ENCODE measurements at regions not wholly inside any gene's neighbourhood (a gene's known extent, or its start where the extent isn't known, plus 50 kb on each side); places are given as distances from the start of the nearest gene placed in this dataset.

DNA sequence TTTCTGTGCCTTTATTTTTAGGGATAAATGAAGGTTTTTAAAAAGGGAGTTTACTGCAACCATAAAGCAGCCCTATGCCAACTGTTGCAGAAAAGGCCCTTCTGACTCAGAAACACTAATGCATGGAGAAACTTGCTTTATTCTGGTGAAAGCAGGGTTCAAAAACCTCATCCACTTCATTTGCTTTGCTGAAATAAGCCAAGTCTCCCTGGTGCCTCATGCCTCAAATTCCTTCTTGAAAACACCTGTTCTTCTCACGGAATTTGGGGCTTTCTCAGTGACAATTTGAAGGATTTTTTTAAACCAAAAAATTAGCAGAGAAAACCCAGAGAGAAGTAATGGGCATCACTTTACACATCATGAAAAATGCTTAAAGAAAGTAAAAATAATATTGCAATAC is 349.0 kb downstream of the PCDH7 start:
- ATAC-seq, result peak; percentile 18
- peak overlapping the region; percentile 55 for H3K9ac ChIP-seq (ENCODE audit: low read length)
- peak overlapping the region in 1 of 2 experiments; percentile 19; a peak in 2 of 4 replicates for H3K4me3 ChIP-seq (replicated peaks in 1 of 2; ENCODE audit: low read depth in 1 of 2, low read length in 2 of 2)
- ChIA-PET POLR2A (no interaction called here), RAD21 (ENCODE audit: low non-redundant PET in 1 of 2, low total read pairs in 2 of 2, uncharacterized antibody in 2 of 2, unreplicated experiment in 2 of 2) (no interaction called here), CTCF (no interaction called here)
- H3K27me3 ChIP-seq (ENCODE audit: insufficient read depth, low read length), result no peaks in the 10 kb centered on the region
- peaks cover 78% of the 10 kb centered on the region for H3K79me2 ChIP-seq (ENCODE audit: insufficient read depth, low read length)
- intact Hi-C loops (cut with micrococcal nuclease), result no loop called here
- H2AFZ ChIP-seq (ENCODE audit: low read depth, low read length, poor library complexity, severe bottlenecking), result no peak overlapping the region
- H3K4me1 ChIP-seq (ENCODE audit: control insufficient read depth in 1 of 2, insufficient read depth in 2 of 2, low read length in 2 of 2), result peaks cover 89 to 94% of the 10 kb centered on the region in 2 experiments
- peak overlapping the region; percentile 86 for H3K27ac ChIP-seq (ENCODE audit: low read depth, low read length)
- H3K9me3 ChIP-seq (ENCODE audit: control insufficient read depth in 1 of 2, insufficient read depth in 1 of 2, low read depth in 1 of 2, low read length in 2 of 2), result no peaks in the 10 kb centered on the region
- no peak for DNase-seq (ENCODE audit: low read depth, low spot score)
- H3K4me2 ChIP-seq (ENCODE audit: low read length), result peak overlapping the region; percentile 67
- H4K20me1 ChIP-seq (ENCODE audit: insufficient read depth), result no peaks in the 10 kb centered on the region
- no TSS peak for BruUV-seq (replicated peaks)
- no peaks in the 10 kb centered on the region for H3K36me3 ChIP-seq (ENCODE audit: control insufficient read depth in 1 of 2, insufficient read depth in 2 of 2, low read length in 2 of 2)
- no peaks in the 10 kb centered on the region for H3K9me2 ChIP-seq (ENCODE audit: insufficient read depth)
- TF ChIP-seq TCF7L2 (IDR thresholded peaks at IDR 0.05; ENCODE audit: borderline replicate concordance, extremely low read depth, insufficient read depth, insufficient read length) (no peak), JUND (IDR thresholded peaks at IDR 0.05) (no peak), ZNF274 (IDR thresholded peaks at IDR 0.05; ENCODE audit: low read depth, low read length) (no peak), ATF3 (IDR thresholded peaks at IDR 0.05) (no peak), ZFX (IDR thresholded peaks at IDR 0.05) (no peak)

GRCh38 chr4:31071508-31072486 is 351.6 kb downstream of the PCDH7 start:
- ChIA-PET RAD21 (ENCODE audit: low non-redundant PET in 1 of 2, low total read pairs in 2 of 2, uncharacterized antibody in 2 of 2, unreplicated experiment in 2 of 2) (interaction anchor here in 1 of 2 experiments (1.5 kb wide), 1 partner anchor 11 kb away, joined by 3 read pairs; no protein-coding TSS in a partner anchor), POLR2A (interaction anchor here (0.8 kb wide), 1 partner anchor 17 kb away, joined by 3 read pairs; no protein-coding TSS in a partner anchor), CTCF (interaction anchor here (1.2 kb wide), 1 partner anchor 12 kb away, joined by 3 read pairs; no protein-coding TSS in a partner anchor)
- Histone ChIP-seq H3K9me2 (ENCODE audit: insufficient read depth) (no peaks in the 10 kb centered on the region), H4K20me1 (ENCODE audit: insufficient read depth) (no peaks in the 10 kb centered on the region), H2AFZ (ENCODE audit: low read depth, low read length, poor library complexity, severe bottlenecking) (no peak overlapping the region), H3K9me3 (ENCODE audit: control insufficient read depth in 1 of 2, insufficient read depth in 1 of 2, low read depth in 1 of 2, low read length in 2 of 2) (no peaks in the 10 kb centered on the region), H3K4me1 (ENCODE audit: control insufficient read depth in 1 of 2, insufficient read depth in 2 of 2, low read length in 2 of 2) (peaks cover 76 to 77% of the 10 kb centered on the region in 2 experiments), H3K9ac (ENCODE audit: low read length) (0 out of 2 replicates have a peak overlapping the region, but pooled peaks have one; percentile 11), H3K4me2 (ENCODE audit: low read length) (peak overlapping the region; percentile 31), H3K4me3 (replicated peaks in 1 of 2; ENCODE audit: low read depth in 1 of 2, low read length in 2 of 2) (no peak overlapping the region), H3K36me3 (ENCODE audit: control insufficient read depth in 1 of 2, insufficient read depth in 2 of 2, low read length in 2 of 2) (no peaks in the 10 kb centered on the region), H3K27ac (ENCODE audit: low read depth, low read length) (peak overlapping the region; percentile 86), H3K27me3 (ENCODE audit: insufficient read depth, low read length) (no peaks in the 10 kb centered on the region), H3K79me2 (ENCODE audit: insufficient read depth, low read length) (peaks cover 63% of the 10 kb centered on the region)
- intact Hi-C loops (cut with micrococcal nuclease), result no loop called here
- DNase-seq (ENCODE audit: low read depth, low spot score) (no peak), ATAC-seq (no peak)
- BruUV-seq (replicated peaks), result no TSS peak
- TF ChIP-seq JUND (IDR thresholded peaks at IDR 0.05) (peak; percentile 28), CEBPB (IDR thresholded peaks at IDR 0.05; ENCODE audit: low read depth) (peak; percentile 59), YY1 (IDR thresholded peaks at IDR 0.05; ENCODE audit: extremely low read depth, insufficient replicate concordance, low read depth, low read length) (no peak), EGR1 (IDR thresholded peaks at IDR 0.05; ENCODE audit: low read depth) (no peak), ATF3 (IDR thresholded peaks at IDR 0.05) (no peak; the same call in 1 of the 2 replicates)

All from HCT116 (cell line).